ENCODE measurements at regions not wholly inside any gene's neighbourhood (a gene's known extent, or its start where the extent isn't known, plus 50 kb on each side); places are given as distances from the start of the nearest gene placed in this dataset.

- no peak for DNase-seq
Observed at GRCh38 chr11:121944556-121945230, 171.3 kb downstream of the BLID start.

GRCh38 chr11:121938076-121938475, 177.9 kb downstream of the BLID start:
- DNase-seq: no peak

GRCh38 chr11:121936781-121937447, 179.1 kb downstream of the BLID start:
- DNase-seq: no peak

- DNase-seq: no peak
Observed at GRCh38 chr11:121936370-121936769, 179.6 kb downstream of the BLID start.

GRCh38 chr11:121933694-121934093, 182.3 kb downstream of the BLID start:
- no peak for DNase-seq

GRCh38 chr11:121933294-121933693, 182.7 kb downstream of the BLID start:
- DNase-seq: no peak

GRCh38 chr11:121932646-121933185, 183.3 kb downstream of the BLID start:
- no peak for DNase-seq

GRCh38 chr11:121931748-121932352, 184.2 kb downstream of the BLID start:
- no peak for DNase-seq

GRCh38 chr11:121931121-121931520, 184.9 kb downstream of the BLID start:
- no peak for DNase-seq

GRCh38 chr11:121930004-121930965, 185.7 kb downstream of the BLID start:
- peak; percentile 49 for DNase-seq

- DNase-seq: peak; percentile 60
Observed at GRCh38 chr11:121929581-121929980, 186.4 kb downstream of the BLID start.

- DNase-seq: peak; percentile 31
Observed at GRCh38 chr11:121928597-121929580, 187.1 kb downstream of the BLID start.

GRCh38 chr11:121927789-121928188, 188.2 kb downstream of the BLID start:
- no peak for DNase-seq

- no peak for DNase-seq
Observed at GRCh38 chr11:121927097-121927785, 188.8 kb downstream of the BLID start.

GRCh38 chr11:121924191-121924590, 191.8 kb downstream of the BLID start:
- no peak for DNase-seq

GRCh38 chr11:121917482-121917881, 198.5 kb downstream of the BLID start:
- no peak for DNase-seq

- DNase-seq: no peak
Observed at GRCh38 chr11:121914508-121915059, 201.4 kb downstream of the BLID start.

GRCh38 chr11:121909596-121909995, 206.4 kb downstream of the BLID start:
- no peak for DNase-seq

GRCh38 chr11:121907379-121907778, 208.6 kb downstream of the BLID start:
- no peak for DNase-seq

- DNase-seq: no peak
Observed at GRCh38 chr11:121904148-121904547, 211.9 kb downstream of the BLID start.
